WTC11 (cell line): ENCODE measurements at regions not wholly inside any gene's neighbourhood (a gene's known extent, or its start where the extent isn't known, plus 50 kb on each side); places are given as distances from the start of the nearest gene placed in this dataset.

Experiments used
- CBFB ChIP-seq: sonication (generic); formaldehyde crosslinking; IDR thresholded peaks from 2 replicates; pipeline ENCODE4 v1.8.1; 2022; ENCODE audit warnings: mild to moderate bottlenecking, low read depth, missing genetic modification reagents
- ETV6 ChIP-seq: sonication (generic); formaldehyde crosslinking; IDR thresholded peaks from 2 replicates; pipeline ENCODE4 v1.8.1; 2022; ENCODE audit warnings: mild to moderate bottlenecking, missing genetic modification reagents
- TF ChIP-seq, protein P1 (sequence below): sonication (generic); formaldehyde crosslinking; IDR thresholded peaks from 2 replicates; pipeline ENCODE4 v1.8.1; 2023; ENCODE audit warnings: mild to moderate bottlenecking, missing genetic modification reagents, moderate library complexity
- TF ChIP-seq, protein P2 (sequence below): fragments of 200-600 bp; IDR thresholded peaks from 2 replicates; pipeline ENCODE4 v1.8.0; 2022; ENCODE audit warnings: antibody characterized with exemption
- TF ChIP-seq, protein P3 (sequence below): sonication (generic); formaldehyde crosslinking; IDR thresholded peaks from 2 replicates; pipeline ENCODE4 v1.8.1; 2022; ENCODE audit warnings: low read depth, mild to moderate bottlenecking, moderate library complexity, missing genetic modification reagents, borderline replicate concordance

DNA sequence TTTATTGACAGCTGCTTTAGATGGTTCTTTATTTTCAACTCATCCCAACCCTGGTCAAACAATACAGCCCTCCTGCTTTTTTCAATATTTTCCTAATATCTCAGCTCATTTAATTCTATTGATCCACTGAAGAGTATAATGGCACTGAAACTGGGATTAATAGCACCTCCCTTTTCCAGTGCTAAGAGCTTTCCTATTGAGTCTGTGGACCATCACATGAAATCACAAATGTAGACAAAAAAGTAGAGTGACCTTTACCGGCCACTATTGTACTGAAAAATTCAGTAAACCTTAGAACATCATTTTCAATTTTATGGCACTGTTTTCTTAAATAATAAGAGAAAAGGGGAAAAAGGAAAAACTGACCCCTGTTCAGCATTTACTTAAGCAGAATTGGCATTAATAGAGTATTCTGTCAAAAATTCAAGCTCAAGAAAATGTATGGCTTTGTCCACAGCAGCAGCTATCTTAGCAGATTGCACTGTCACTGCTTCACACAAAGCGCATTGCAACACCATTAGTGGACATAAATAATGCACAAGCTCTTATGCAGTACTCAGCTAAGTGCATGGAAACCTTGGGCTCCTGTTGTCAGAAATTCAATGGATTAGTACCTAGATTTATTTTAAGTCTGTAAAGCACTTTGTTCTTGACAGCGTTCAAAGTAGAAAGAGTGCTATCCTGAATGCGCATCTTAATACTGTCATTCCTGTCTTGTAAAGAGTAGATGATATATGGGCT lies 851.0 kb upstream of the KLHL1 start:
- TF ChIP-seq, protein P1, sequence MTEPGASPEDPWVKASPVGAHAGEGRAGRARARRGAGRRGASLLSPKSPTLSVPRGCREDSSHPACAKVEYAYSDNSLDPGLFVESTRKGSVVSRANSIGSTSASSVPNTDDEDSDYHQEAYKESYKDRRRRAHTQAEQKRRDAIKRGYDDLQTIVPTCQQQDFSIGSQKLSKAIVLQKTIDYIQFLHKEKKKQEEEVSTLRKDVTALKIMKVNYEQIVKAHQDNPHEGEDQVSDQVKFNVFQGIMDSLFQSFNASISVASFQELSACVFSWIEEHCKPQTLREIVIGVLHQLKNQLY (CRISPR knock-in tag), result no peak
- TF ChIP-seq, protein P2, sequence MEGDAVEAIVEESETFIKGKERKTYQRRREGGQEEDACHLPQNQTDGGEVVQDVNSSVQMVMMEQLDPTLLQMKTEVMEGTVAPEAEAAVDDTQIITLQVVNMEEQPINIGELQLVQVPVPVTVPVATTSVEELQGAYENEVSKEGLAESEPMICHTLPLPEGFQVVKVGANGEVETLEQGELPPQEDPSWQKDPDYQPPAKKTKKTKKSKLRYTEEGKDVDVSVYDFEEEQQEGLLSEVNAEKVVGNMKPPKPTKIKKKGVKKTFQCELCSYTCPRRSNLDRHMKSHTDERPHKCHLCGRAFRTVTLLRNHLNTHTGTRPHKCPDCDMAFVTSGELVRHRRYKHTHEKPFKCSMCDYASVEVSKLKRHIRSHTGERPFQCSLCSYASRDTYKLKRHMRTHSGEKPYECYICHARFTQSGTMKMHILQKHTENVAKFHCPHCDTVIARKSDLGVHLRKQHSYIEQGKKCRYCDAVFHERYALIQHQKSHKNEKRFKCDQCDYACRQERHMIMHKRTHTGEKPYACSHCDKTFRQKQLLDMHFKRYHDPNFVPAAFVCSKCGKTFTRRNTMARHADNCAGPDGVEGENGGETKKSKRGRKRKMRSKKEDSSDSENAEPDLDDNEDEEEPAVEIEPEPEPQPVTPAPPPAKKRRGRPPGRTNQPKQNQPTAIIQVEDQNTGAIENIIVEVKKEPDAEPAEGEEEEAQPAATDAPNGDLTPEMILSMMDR, result no peak
- TF ChIP-seq ETV6 (CRISPR knock-in tag) (no peak), CBFB (CRISPR knock-in tag) (no peak)
- TF ChIP-seq, protein P3, sequence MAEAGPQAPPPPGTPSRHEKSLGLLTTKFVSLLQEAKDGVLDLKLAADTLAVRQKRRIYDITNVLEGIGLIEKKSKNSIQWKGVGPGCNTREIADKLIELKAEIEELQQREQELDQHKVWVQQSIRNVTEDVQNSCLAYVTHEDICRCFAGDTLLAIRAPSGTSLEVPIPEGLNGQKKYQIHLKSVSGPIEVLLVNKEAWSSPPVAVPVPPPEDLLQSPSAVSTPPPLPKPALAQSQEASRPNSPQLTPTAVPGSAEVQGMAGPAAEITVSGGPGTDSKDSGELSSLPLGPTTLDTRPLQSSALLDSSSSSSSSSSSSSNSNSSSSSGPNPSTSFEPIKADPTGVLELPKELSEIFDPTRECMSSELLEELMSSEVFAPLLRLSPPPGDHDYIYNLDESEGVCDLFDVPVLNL (CRISPR knock-in tag), result no peak
